ENCODE measurements at regions not wholly inside any gene's neighbourhood (a gene's known extent, or its start where the extent isn't known, plus 50 kb on each side); places are given as distances from the start of the nearest gene placed in this dataset.

GRCh38 chr15:95449230-95449628 lies 881.3 kb upstream of the NR2F2 start:
- Histone ChIP-seq H3K9me2 (ENCODE audit: insufficient read depth) (peaks cover 15% of the 10 kb centered on the region; the same call in 1 of the 2 replicates), H3K27me3 (ENCODE audit: insufficient read depth) (no peaks in the 10 kb centered on the region), H3F3A (replicated peaks; ENCODE audit: low read depth) (no peaks in the 10 kb centered on the region), H4K20me1 (replicated peaks; ENCODE audit: insufficient read depth) (no peaks in the 10 kb centered on the region), H3K27ac (ENCODE audit: low read depth) (no peak overlapping the region), H3K4me1 (ENCODE audit: insufficient read depth) (no peaks in the 10 kb centered on the region), H3K36me3 (ENCODE audit: insufficient read depth) (no peaks in the 10 kb centered on the region), H2AFZ (no peak overlapping the region), H3K79me2 (replicated peaks; ENCODE audit: insufficient read depth) (no peaks in the 10 kb centered on the region), H3K4me2 (no peak overlapping the region), H3K4me3 (no peak overlapping the region)
- no peak overlapping the region for H3K4me3 Mint-ChIP-seq
- no peak overlapping the region for H3K27ac Mint-ChIP-seq
- no peaks in the 10 kb centered on the region; the same call in 2 of the 3 replicates for H3K4me1 Mint-ChIP-seq
- peaks cover 1% of the 10 kb centered on the region for H3K27me3 Mint-ChIP-seq (ENCODE audit: insufficient read depth, low read depth, poor library complexity)
- no peaks in the 10 kb centered on the region for H3K36me3 Mint-ChIP-seq (ENCODE audit: low read depth)
- H3K9me3 Mint-ChIP-seq = no peaks in the 10 kb centered on the region
- no peak for DNase-seq (ENCODE audit: low spot score)
- ATAC-seq = peak; percentile 29; the same call in 1 of the 3 replicates
- TF ChIP-seq STAT1 (IDR thresholded peaks at IDR 0.05; ENCODE audit: unreplicated experiment) (no peak), CREB1 (CRISPR knock-in tag; IDR thresholded peaks at IDR 0.05; ENCODE audit: low read depth) (no peak), ZNF114 (CRISPR knock-in tag; IDR thresholded peaks at IDR 0.05) (no peak), NANOG (IDR thresholded peaks at IDR 0.05; ENCODE audit: borderline replicate concordance) (no peak), CTCF (conservative IDR thresholded peaks at IDR 0.05; ENCODE audit: low read depth in 2 of 2) (peak; percentile 21 to 31; a peak in 2 of 4 replicates), EZH2 (IDR thresholded peaks at IDR 0.05; ENCODE audit: low read depth, unreplicated experiment) (no peak)

- Mint-ChIP-seq H3K27me3 (ENCODE audit: insufficient read depth, low read depth, poor library complexity) (peaks cover 1% of the 10 kb centered on the region), H3K36me3 (ENCODE audit: low read depth) (no peaks in the 10 kb centered on the region), H3K27ac (no peak overlapping the region), H3K4me3 (no peak overlapping the region), H3K4me1 (peaks cover 2% of the 10 kb centered on the region; the same call in 1 of the 3 replicates), H3K9me3 (no peaks in the 10 kb centered on the region)
- H3K4me3 ChIP-seq = no peak overlapping the region
- H3K27ac ChIP-seq (ENCODE audit: low read depth) = no peak overlapping the region
- no peaks in the 10 kb centered on the region for H3F3A ChIP-seq (replicated peaks; ENCODE audit: low read depth)
- no peaks in the 10 kb centered on the region for H4K20me1 ChIP-seq (replicated peaks; ENCODE audit: insufficient read depth)
- no peaks in the 10 kb centered on the region for H3K79me2 ChIP-seq (replicated peaks; ENCODE audit: insufficient read depth)
- DNase-seq (ENCODE audit: low spot score) = no peak
- no peaks in the 10 kb centered on the region for H3K4me1 ChIP-seq (ENCODE audit: insufficient read depth)
- no peak overlapping the region for H3K4me2 ChIP-seq
- H3K9me2 ChIP-seq (ENCODE audit: insufficient read depth) = peaks cover 9% of the 10 kb centered on the region; the same call in 1 of the 2 replicates
- TF ChIP-seq STAT1 (IDR thresholded peaks at IDR 0.05; ENCODE audit: unreplicated experiment) (no peak), CTCF (conservative IDR thresholded peaks at IDR 0.05; ENCODE audit: low read depth in 2 of 2) (no peak), EZH2 (IDR thresholded peaks at IDR 0.05; ENCODE audit: low read depth, unreplicated experiment) (no peak), EZH2phosphoT487 (IDR thresholded peaks at IDR 0.05; ENCODE audit: unreplicated experiment) (no peak), REST (IDR thresholded peaks at IDR 0.05; ENCODE audit: unreplicated experiment) (no peak)
- no peak overlapping the region for H2AFZ ChIP-seq
- no peaks in the 10 kb centered on the region for H3K36me3 ChIP-seq (ENCODE audit: insufficient read depth)
- ATAC-seq = no peak
- H3K27me3 ChIP-seq (ENCODE audit: insufficient read depth) = no peaks in the 10 kb centered on the region
Observed at GRCh38 chr15:95450413-95450812, 880.1 kb upstream of the NR2F2 start.
